ENCODE measurements at regions not wholly inside any gene's neighbourhood (a gene's known extent, or its start where the extent isn't known, plus 50 kb on each side); places are given as distances from the start of the nearest gene placed in this dataset.

DNA sequence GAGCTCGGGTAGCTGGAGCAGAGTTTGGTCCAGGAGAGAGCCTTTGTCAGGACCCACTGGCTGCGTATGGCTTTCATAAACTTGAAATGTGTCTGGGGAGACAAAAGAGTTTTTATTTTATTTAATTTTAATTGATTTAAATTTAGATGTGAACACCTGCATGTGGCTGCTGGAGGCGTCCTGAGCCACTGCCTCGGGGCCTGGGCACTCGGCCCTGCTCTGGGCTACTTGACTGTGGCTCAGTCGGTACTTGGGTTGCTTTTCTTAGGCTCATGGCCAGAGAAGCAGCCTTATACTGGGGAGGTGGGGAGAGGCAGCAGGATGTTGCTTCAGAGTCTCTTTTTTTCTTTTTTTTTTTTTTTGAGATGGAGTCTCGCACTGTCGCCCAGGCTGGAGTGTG lies 661.8 kb upstream of the HS6ST1 start:
- no peak for TF ChIP-seq EZH2 (IDR thresholded peaks at IDR 0.05; ENCODE audit: low read length, missing control alignments)
- TF ChIP-seq, protein P1, sequence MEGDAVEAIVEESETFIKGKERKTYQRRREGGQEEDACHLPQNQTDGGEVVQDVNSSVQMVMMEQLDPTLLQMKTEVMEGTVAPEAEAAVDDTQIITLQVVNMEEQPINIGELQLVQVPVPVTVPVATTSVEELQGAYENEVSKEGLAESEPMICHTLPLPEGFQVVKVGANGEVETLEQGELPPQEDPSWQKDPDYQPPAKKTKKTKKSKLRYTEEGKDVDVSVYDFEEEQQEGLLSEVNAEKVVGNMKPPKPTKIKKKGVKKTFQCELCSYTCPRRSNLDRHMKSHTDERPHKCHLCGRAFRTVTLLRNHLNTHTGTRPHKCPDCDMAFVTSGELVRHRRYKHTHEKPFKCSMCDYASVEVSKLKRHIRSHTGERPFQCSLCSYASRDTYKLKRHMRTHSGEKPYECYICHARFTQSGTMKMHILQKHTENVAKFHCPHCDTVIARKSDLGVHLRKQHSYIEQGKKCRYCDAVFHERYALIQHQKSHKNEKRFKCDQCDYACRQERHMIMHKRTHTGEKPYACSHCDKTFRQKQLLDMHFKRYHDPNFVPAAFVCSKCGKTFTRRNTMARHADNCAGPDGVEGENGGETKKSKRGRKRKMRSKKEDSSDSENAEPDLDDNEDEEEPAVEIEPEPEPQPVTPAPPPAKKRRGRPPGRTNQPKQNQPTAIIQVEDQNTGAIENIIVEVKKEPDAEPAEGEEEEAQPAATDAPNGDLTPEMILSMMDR (conservative IDR thresholded peaks at IDR 0.05 in 1 of 2, IDR thresholded peaks at IDR 0.05 in 1 of 2; ENCODE audit: low read depth in 1 of 2, low read length in 2 of 2): no peak
